ENCODE measurements at regions not wholly inside any gene's neighbourhood (a gene's known extent, or its start where the extent isn't known, plus 50 kb on each side); places are given as distances from the start of the nearest gene placed in this dataset.

- TF ChIP-seq E2F1 (CRISPR knock-in tag; IDR thresholded peaks at IDR 0.05) (no peak), ZNF219 (CRISPR knock-in tag; IDR thresholded peaks at IDR 0.05; ENCODE audit: borderline replicate concordance) (no peak), CREB1 (CRISPR knock-in tag; IDR thresholded peaks at IDR 0.05) (no peak), CDX4 (CRISPR knock-in tag; IDR thresholded peaks at IDR 0.05; ENCODE audit: borderline replicate concordance) (no peak), ZBTB21 (CRISPR knock-in tag; IDR thresholded peaks at IDR 0.05; ENCODE audit: borderline replicate concordance) (no peak), ZNF138 (CRISPR knock-in tag; conservative IDR thresholded peaks at IDR 0.05) (no peak), NR1H2 (CRISPR knock-in tag; IDR thresholded peaks at IDR 0.05) (no peak), SOX15 (CRISPR knock-in tag; IDR thresholded peaks at IDR 0.05) (no peak), ATF1 (CRISPR knock-in tag; IDR thresholded peaks at IDR 0.05) (no peak), ZNF532 (CRISPR knock-in tag; IDR thresholded peaks at IDR 0.05; ENCODE audit: borderline replicate concordance) (no peak)
Observed at GRCh38 chr1:54485416-54485815, 62.6 kb upstream of the ACOT11 start (continued).

GRCh38 chr1:54483875-54484437 is 64.1 kb upstream of the ACOT11 start:
- ChIA-PET POLR2A (interaction anchor here (0.6 to 7.7 kb wide), 4 partner anchors 77 to 122 kb away, joined by 3 to 127 read pairs (median 4); partner anchors contain the start of gene SSBP3), CTCF (no interaction called here)
- no peaks in the 10 kb centered on the region for H3K36me3 Mint-ChIP-seq
- H3K27me3 Mint-ChIP-seq (ENCODE audit: low read depth), result peaks cover 28% of the 10 kb centered on the region
- H3K9me3 Mint-ChIP-seq, result no peaks in the 10 kb centered on the region
- H3K4me1 Mint-ChIP-seq, result peaks cover 54% of the 10 kb centered on the region
- DNase-seq (ENCODE audit: low spot score) (no peak), ATAC-seq (no peak)
- no peak overlapping the region for H3K27ac Mint-ChIP-seq
- no peak overlapping the region for H3K4me3 Mint-ChIP-seq
- TF ChIP-seq PRRX2 (CRISPR knock-in tag; IDR thresholded peaks at IDR 0.05) (no peak), MAX (CRISPR knock-in tag; IDR thresholded peaks at IDR 0.05) (no peak), ZNF232 (CRISPR knock-in tag; IDR thresholded peaks at IDR 0.05) (no peak), ZNF512 (CRISPR knock-in tag; IDR thresholded peaks at IDR 0.05; ENCODE audit: borderline replicate concordance) (no peak), SMAD3 (CRISPR knock-in tag; IDR thresholded peaks at IDR 0.05; ENCODE audit: borderline replicate concordance) (no peak), JUN (CRISPR knock-in tag; IDR thresholded peaks at IDR 0.05) (no peak), GABPB1 (CRISPR knock-in tag; IDR thresholded peaks at IDR 0.05) (no peak)
